Uterus (tissue), 3 donors: ENCODE measurements at regions not wholly inside any gene's neighbourhood (a gene's known extent, or its start where the extent isn't known, plus 50 kb on each side); places are given as distances from the start of the nearest gene placed in this dataset.

Source experiments
- DNase-seq, 2 donors: peaks; one replicate each; pipeline ENCODE4 v3.0.0-alpha.2; 2019 to 2020
- H3K27ac ChIP-seq, 2 donors: fragments of 200-600 bp; sonication (generic); 1 replicate in 1 of 2; 2 replicates in 1 of 2; pipeline ENCODE4 v1.5.1; 2016 to 2018
- H3K27me3 ChIP-seq, 2 donors: fragments of 200-600 bp; sonication (generic); one replicate each; pipeline ENCODE4 v1.5.1; 2018 to 2019; ENCODE audit warnings: control low read depth in 1 of 2
- H3K36me3 ChIP-seq, 2 donors: fragments of 200-600 bp; sonication (generic); one replicate each; pipeline ENCODE4 v1.5.1; 2019; ENCODE audit warnings: control low read depth in 1 of 2
- H3K4me1 ChIP-seq, 2 donors: fragments of 200-600 bp; sonication (generic); one replicate each; pipeline ENCODE4 v1.5.1; 2018 to 2019; ENCODE audit warnings: control low read depth in 1 of 2
- H3K4me3 ChIP-seq, 2 donors: fragments of 200-600 bp; sonication (generic); 1 replicate in 1 of 2; 2 replicates in 1 of 2; pipeline ENCODE4 v1.5.1; 2018 to 2019; ENCODE audit warnings: mild to moderate bottlenecking in 1 of 2
- H3K9me3 ChIP-seq, 2 donors: fragments of 200-600 bp; sonication (generic); one replicate each; pipeline ENCODE4 v1.5.1; 2019; ENCODE audit warnings: control low read depth in 1 of 2
- POLR2A ChIP-seq, 2 donors: fragments of 450-650 bp; IDR thresholded peaks; one replicate each; pipeline ENCODE4 v1.6.1; 2016; ENCODE audit warnings: antibody characterized with exemption in 2 of 2, mild to moderate bottlenecking in 1 of 2, moderate library complexity in 1 of 2
- intact Hi-C: fragments of 100-400 bp; cut with DNase I; formaldehyde crosslinking; loops from one replicate; pipeline ENCODE4 v1.15.1; 2023; ENCODE audit warnings: low total_unique reads
- TF ChIP-seq, protein P1 (sequence below), 4 experiments: fragments of 200-600 bp in 2 of 4; fragments of 450-650 bp in 2 of 4; sonication (generic) in 2 of 4; IDR thresholded peaks; one replicate each; pipeline ENCODE4 v1.5.1; 2016 to 2019; ENCODE audit warnings: antibody characterized with exemption in 4 of 4, mild to moderate bottlenecking in 2 of 4, moderate library complexity in 1 of 4
- donor health status: DM: yes; HTN: yes; CAD: no.

DNA sequence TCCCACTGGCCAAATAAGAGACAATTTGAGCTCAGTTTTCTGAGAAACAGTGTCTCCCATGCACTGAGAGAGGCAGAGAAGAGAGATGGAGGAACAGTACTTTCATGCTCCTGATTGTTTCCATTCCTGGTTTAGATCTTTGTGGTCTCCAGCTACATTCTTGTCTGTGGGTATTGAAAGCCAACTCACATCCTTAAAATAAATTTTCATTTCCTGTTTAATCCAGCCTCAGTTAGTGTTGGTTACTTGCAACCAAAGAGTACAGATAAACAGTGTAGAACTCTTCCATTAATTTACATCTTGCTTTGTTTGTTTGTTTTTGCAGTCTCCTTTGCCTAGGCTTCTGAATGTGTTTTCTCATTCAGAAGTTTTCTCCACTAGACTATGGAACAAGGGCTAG lies 123.7 kb upstream of the CLSTN2 start:
- Histone ChIP-seq H3K4me1 (no peaks in the 10 kb centered on the region), H3K9me3 (no peaks in the 10 kb centered on the region), H3K27ac (no peak overlapping the region), H3K36me3 (no peaks in the 10 kb centered on the region), H3K27me3 (no peaks in the 10 kb centered on the region), H3K4me3 (no peak overlapping the region)
- intact Hi-C loops, result no loop called here
- no peak for DNase-seq
- no peak for TF ChIP-seq POLR2A (IDR thresholded peaks at IDR 0.05)
- TF ChIP-seq, protein P1, sequence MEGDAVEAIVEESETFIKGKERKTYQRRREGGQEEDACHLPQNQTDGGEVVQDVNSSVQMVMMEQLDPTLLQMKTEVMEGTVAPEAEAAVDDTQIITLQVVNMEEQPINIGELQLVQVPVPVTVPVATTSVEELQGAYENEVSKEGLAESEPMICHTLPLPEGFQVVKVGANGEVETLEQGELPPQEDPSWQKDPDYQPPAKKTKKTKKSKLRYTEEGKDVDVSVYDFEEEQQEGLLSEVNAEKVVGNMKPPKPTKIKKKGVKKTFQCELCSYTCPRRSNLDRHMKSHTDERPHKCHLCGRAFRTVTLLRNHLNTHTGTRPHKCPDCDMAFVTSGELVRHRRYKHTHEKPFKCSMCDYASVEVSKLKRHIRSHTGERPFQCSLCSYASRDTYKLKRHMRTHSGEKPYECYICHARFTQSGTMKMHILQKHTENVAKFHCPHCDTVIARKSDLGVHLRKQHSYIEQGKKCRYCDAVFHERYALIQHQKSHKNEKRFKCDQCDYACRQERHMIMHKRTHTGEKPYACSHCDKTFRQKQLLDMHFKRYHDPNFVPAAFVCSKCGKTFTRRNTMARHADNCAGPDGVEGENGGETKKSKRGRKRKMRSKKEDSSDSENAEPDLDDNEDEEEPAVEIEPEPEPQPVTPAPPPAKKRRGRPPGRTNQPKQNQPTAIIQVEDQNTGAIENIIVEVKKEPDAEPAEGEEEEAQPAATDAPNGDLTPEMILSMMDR (IDR thresholded peaks at IDR 0.05), result no peak

DNA sequence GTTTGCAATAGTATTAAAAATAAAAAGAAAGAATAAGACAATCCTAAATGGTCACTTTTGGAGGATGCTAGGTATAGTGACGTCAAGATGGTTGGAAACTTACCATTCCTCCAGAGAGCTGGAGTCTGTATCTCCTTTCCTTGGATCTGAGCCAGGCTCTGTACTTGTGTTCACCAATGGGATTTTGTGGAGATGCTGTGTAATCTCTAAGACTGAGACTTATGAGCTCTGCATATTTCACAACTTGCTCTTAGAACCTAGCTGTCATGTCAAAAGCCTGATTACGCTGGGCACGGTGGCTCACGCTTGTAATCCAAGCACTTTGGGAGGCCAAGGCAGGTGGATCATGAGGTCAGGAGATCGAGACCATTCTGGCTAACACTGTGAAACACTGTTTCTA lies 126.8 kb upstream of the CLSTN2 start:
- TF ChIP-seq, protein P1 (IDR thresholded peaks at IDR 0.05), result no peak
- TF ChIP-seq POLR2A (IDR thresholded peaks at IDR 0.05), result no peak
- Histone ChIP-seq H3K27ac (no peak overlapping the region), H3K27me3 (no peaks in the 10 kb centered on the region), H3K9me3 (no peaks in the 10 kb centered on the region), H3K4me3 (no peak overlapping the region), H3K4me1 (no peaks in the 10 kb centered on the region), H3K36me3 (no peaks in the 10 kb centered on the region)
- DNase-seq, result no peak
- intact Hi-C loops, result no loop called here

DNA sequence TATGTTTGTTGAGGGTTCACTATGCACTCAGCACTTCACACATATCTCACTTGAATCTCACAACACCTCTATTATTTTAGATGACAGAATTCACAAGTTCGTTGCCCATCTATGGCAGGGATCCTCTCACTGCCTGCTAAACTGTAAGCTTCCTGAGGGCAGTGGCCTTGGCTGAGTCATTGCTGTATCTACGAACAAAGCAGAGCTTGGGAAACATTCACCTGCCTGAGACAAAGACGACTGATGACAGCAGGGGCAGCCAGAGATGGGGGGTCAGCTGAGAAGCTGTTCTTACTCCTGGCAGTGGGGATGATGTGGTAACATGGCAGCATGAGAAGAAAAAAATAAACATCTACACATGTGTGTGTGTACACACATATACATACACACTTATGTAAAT lies 125.5 kb upstream of the NMNAT3 start:
- intact Hi-C loops, result no loop called here

DNA sequence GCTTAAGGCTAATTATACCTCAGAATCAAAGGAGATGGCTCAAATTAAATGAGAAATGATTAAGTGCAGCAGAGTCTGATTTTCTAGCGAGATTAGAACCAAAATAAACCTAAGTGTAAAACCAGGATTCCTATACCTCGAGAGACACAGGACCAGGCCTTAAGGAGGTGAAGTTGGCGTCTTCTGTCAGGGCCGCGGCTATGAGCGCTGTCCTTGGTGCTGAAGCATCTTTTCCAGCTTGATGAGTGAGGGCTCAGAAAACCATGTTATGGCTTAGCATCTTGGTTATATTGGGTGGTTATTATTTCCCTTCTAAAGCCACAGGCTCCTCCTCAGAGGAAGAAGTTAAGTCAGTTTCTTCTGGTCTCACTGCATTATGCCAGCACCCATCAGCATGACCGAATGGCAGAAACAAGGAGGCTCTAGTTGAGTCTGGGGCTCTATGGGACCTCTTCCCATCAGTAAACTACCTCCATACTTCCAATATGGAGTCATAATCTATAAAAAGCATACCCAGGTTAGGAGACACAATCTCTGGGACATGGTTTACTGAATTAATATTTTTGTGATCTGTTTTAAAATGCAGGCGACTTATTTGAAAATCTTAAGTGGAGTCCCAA lies 120.1 kb upstream of the NMNAT3 start:
- Histone ChIP-seq H3K9me3 (no peaks in the 10 kb centered on the region), H3K4me1 (no peaks in the 10 kb centered on the region), H3K27ac (no peak overlapping the region), H3K4me3 (no peak overlapping the region), H3K27me3 (no peaks in the 10 kb centered on the region), H3K36me3 (no peaks in the 10 kb centered on the region)
- intact Hi-C loops, result no loop called here
- TF ChIP-seq, protein P1 (IDR thresholded peaks at IDR 0.05), result no peak
- TF ChIP-seq POLR2A (IDR thresholded peaks at IDR 0.05), result no peak
- DNase-seq, result peak in 1 of 2 donors; percentile 17

More for the DNA sequence above, 125.5 kb upstream of the NMNAT3 start:
- no peak overlapping the region for H3K4me3 ChIP-seq
- H3K36me3 ChIP-seq, result no peaks in the 10 kb centered on the region
- H3K27me3 ChIP-seq, result no peaks in the 10 kb centered on the region
- no peaks in the 10 kb centered on the region for H3K4me1 ChIP-seq
- DNase-seq, result no peak
- TF ChIP-seq POLR2A (IDR thresholded peaks at IDR 0.05), result no peak
- TF ChIP-seq, protein P1 (IDR thresholded peaks at IDR 0.05), result no peak
- H3K27ac ChIP-seq, result no peak overlapping the region
- H3K9me3 ChIP-seq, result no peaks in the 10 kb centered on the region

DNA sequence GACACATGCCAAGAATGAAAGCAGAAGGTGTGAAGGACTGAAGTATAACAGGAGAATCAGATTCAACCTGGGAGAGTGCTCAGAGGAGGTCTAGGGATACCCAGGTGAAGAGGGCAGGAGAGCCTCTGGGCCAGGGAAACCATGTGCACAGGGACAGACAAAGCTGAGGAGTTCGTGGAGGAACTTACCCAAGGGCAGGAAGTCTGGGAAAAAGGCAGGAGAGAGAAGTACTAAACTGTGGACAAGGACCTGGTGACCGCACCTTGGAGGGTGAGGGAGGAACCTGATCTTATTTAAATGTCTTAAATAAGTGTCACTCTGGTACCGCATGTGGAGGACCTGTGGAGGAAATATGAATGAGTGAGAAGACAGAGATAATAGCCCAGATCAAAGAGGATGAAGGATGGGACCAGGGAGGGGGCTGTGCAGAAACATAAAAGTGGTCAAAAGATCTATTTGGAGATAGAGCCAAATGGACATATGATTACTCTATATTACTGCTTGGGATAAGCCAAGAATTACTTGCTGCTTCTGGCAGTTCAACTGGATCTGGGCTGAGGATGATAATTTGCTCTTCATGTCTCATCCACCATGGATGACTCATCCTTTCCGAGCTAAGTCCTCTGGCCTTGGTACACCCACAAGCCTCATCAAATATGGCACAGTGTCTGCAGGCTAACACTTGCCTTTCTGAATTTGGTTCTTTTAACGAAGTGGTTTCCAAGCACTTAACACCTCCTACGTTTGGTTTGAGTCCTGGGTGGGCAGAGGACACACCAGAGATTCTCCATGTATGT lies 116.9 kb upstream of the NMNAT3 start:
- intact Hi-C loops, result no loop called here
- no peak for DNase-seq
- no peak overlapping the region for H3K27ac ChIP-seq
- H3K27me3 ChIP-seq, result no peaks in the 10 kb centered on the region
- H3K9me3 ChIP-seq, result no peaks in the 10 kb centered on the region
- H3K4me3 ChIP-seq, result no peak overlapping the region
- no peaks in the 10 kb centered on the region for H3K36me3 ChIP-seq
- TF ChIP-seq, protein P1 (IDR thresholded peaks at IDR 0.05), result no peak
- TF ChIP-seq POLR2A (IDR thresholded peaks at IDR 0.05), result no peak
- H3K4me1 ChIP-seq, result no peaks in the 10 kb centered on the region
